Endothelial cell of umbilical vein (primary cell): ENCODE measurements at regions not wholly inside any gene's neighbourhood (a gene's known extent, or its start where the extent isn't known, plus 50 kb on each side); places are given as distances from the start of the nearest gene placed in this dataset.

Source experiments
- POLR2A ChIP-seq: IDR thresholded peaks from 2 replicates; pipeline ENCODE4 v1.6.1; 2012; ENCODE audit warnings: low read depth, mild to moderate bottlenecking, control low read depth, low read length
- POLR2AphosphoS5 ChIP-seq: IDR thresholded peaks from 2 replicates; pipeline ENCODE4 v1.6.1; 2012; ENCODE audit warnings: low read depth, mild to moderate bottlenecking, control low read depth, low read length, moderate library complexity; ENCODE audit not compliant: insufficient read depth
- TF ChIP-seq, protein P1 (sequence below), 2 donors: IDR thresholded peaks; 1 replicate in 1 of 2; 2 replicates in 1 of 2; pipeline ENCODE4 v1.5.1; 2011; ENCODE audit warnings: low read length in 2 of 2, mild to moderate bottlenecking in 2 of 2, moderate library complexity in 2 of 2, control low read depth in 1 of 2, inconsistent platforms in 1 of 2, low read depth in 1 of 2; ENCODE audit not compliant: insufficient read depth in 1 of 2; ENCODE audit errors: extremely low read depth in 1 of 2

DNA sequence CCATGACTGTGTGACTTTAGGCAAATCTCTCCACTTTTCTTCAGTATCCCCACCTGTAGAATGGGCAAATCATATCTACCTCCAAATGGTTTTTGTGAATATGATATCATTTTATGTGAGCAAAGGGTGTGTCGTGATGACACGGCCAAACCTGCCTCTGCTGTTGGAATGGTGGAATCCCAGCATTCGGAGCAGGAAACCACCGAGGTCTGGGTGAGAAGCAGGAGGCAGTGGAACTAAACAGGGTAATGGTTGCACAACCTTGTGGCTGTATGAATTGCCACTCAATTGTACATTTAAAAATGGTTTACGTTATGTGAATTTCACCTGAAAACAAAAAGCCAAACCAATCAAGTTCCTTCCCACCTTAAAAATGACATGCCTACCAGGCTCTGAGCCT, 131.4 kb upstream of the ZMIZ1 start:
- TF ChIP-seq, protein P1, sequence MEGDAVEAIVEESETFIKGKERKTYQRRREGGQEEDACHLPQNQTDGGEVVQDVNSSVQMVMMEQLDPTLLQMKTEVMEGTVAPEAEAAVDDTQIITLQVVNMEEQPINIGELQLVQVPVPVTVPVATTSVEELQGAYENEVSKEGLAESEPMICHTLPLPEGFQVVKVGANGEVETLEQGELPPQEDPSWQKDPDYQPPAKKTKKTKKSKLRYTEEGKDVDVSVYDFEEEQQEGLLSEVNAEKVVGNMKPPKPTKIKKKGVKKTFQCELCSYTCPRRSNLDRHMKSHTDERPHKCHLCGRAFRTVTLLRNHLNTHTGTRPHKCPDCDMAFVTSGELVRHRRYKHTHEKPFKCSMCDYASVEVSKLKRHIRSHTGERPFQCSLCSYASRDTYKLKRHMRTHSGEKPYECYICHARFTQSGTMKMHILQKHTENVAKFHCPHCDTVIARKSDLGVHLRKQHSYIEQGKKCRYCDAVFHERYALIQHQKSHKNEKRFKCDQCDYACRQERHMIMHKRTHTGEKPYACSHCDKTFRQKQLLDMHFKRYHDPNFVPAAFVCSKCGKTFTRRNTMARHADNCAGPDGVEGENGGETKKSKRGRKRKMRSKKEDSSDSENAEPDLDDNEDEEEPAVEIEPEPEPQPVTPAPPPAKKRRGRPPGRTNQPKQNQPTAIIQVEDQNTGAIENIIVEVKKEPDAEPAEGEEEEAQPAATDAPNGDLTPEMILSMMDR (IDR thresholded peaks at IDR 0.05; ENCODE audit: extremely low read depth in 1 of 2, insufficient read depth in 1 of 2, low read depth in 1 of 2, low read length in 2 of 2) = no peak
- TF ChIP-seq POLR2A = no peak
- TF ChIP-seq POLR2AphosphoS5 = no peak
